HG02981 (cell line): ENCODE measurements at regions not wholly inside any gene's neighbourhood (a gene's known extent, or its start where the extent isn't known, plus 50 kb on each side); places are given as distances from the start of the nearest gene placed in this dataset.
"Not testable (repeated sequence)": the region's sequence is repeated elsewhere in the genome, so short reads cannot be mapped to it uniquely, and the experiment has no call there.

Experiments
- ATAC-seq: cut with Tn5 transposase; IDR thresholded peaks from one replicate; pipeline ENCODE4 v1.9.1; 2021; ENCODE audit warnings: mild to moderate bottlenecking, moderate library complexity; ENCODE audit not compliant: unreplicated experiment

DNA sequence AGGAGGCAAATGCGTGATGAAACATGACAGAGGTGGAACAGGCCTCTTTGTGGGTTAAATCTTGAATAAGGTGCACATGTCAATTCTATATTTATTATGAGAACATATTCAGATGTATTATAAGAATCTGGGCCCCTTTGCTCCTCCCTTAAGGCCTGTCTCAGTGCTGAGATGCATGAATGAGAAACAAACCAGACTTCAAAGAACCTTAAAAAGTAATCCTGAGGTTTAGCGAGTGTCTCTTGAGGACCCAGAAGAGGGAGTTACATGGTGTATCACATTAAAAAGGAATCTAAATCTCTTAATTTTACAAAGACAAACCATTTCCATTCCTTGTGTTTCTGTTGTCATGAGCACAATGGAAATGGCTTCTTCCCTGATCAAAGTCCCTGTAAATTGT, 170.9 kb upstream of the TBC1D5 start:
- ATAC-seq: no peak

DNA sequence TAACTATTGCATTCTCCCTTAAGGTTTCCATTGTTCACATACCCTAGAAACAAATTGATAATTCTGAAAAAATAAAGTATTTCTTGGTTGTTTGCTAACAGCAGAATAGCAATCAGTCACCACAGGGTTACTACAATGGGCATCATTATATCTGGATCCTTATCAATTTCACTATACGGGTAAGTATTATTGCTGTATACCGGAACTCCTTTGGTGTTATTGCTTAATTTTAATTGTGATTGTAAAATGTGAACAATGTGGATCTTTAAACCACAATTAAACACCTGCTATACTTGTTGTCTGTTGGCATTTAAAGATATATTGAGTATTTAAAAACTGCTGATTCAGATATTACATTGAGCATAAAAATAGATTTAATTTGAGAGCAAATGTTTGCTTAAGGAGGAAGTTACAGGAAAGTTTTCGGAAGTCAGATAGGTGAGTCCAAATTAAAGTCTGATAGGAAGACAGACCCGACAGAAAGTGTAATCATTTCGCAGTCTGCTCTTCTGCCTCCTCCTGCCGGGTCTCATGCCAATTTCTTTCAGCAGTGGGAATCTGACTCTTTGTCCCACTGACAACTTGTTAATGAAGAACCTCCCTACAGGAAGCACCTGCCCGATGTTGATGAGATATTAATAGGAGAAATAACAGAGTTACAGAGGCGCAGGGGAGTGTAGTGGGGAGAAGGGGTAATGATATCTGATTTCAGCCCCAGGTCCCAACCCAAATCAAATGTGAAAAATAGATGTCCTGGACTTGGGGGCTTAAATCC, 169.7 kb upstream of the TBC1D5 start:
- ATAC-seq: no peak

GRCh38 chr3:17910922-17911321, 168.5 kb upstream of the TBC1D5 start:
- no peak for ATAC-seq

DNA sequence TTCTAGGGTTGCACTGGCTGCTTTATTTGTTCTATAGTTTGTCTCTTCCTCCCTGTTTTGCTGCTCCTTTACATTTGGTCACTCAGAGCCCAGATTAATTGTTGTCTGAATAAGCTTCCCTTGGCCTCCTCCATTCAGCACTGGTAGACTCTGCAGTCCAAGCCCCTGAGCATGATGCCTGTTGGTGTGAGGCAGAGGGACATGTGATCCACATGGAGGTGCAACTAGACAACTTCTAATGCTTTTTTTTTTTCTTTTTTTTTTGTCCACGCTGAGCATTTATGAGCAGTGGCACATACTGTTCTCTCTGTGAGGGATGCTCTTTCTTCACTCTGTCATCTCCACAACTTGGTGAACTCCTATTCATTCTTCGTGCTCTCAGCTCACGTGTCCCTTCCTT, 167.3 kb upstream of the TBC1D5 start:
- ATAC-seq: no peak

DNA sequence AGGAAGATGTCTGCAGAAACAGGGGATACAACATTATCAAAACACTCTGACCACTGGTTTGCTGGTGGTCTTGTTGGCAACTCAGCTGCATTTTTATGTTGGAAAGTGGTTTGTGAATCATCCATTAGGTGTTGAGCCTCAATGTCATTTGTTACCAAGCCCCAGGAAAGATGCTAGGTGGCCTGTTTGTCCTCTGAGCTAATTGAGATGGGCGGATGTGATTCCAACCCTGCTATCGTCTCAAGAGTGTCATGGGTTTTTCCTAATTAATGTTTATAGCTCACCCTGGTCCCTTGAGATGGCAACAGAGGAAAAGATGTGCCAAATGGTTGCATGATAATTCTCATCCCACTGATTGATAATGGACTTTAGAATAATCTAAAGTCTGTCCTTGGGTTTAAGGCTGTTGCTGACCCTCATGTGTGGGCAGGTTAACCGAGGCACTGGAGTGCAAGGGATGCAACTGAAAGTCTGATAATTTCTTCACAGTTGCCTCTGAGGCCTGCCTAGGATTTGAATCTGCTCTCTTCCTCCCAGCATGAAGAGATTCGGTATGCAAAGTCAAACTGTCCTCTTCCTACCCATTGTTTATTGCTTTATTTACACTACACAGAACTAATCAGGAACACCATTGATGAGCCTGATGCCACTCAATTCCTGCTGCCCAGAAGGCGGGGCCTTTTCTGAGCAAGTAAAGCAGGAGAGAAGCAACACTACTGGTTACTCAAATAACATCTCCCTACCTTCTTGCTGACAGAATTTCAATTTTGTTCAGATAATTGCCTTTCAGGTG, 166.2 kb upstream of the TBC1D5 start:
- no peak for ATAC-seq

- no peak for ATAC-seq
These were observed 163.6 kb upstream of the TBC1D5 start for GRCh38 chr3:17905996-17906395.

- ATAC-seq: peak; percentile 87
These were observed 159.5 kb upstream of the TBC1D5 start for GRCh38 chr3:17901893-17902292.

GRCh38 chr3:17894434-17895060, 152.1 kb upstream of the TBC1D5 start:
- peak; percentile 69 for ATAC-seq

GRCh38 chr3:17891139-17891856, 148.9 kb upstream of the TBC1D5 start:
- no peak for ATAC-seq

DNA sequence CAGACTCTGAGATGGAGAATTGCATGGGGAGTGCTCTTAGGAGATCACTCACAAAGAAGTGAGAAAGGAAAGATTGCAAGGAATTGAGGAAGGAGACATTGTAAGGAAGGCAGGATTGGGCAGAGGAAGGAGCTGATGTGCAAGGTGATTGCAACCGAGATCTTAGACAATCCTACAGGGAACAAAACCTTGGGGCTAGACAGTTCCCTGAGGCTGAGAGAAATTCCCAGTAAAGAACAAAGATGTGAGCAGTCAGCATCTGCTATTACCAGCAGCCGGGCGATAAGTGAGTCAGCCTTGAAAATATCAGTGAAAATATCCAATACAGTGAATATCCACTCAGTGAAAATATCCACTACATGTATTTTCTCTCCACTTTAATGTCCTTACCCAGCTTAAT, 143.6 kb upstream of the TBC1D5 start:
- no peak for ATAC-seq

- ATAC-seq: no peak
These were observed 140.6 kb upstream of the TBC1D5 start for GRCh38 chr3:17882981-17883380.

- no peak for ATAC-seq
These were observed 134.9 kb upstream of the TBC1D5 start for GRCh38 chr3:17877299-17877698.

DNA sequence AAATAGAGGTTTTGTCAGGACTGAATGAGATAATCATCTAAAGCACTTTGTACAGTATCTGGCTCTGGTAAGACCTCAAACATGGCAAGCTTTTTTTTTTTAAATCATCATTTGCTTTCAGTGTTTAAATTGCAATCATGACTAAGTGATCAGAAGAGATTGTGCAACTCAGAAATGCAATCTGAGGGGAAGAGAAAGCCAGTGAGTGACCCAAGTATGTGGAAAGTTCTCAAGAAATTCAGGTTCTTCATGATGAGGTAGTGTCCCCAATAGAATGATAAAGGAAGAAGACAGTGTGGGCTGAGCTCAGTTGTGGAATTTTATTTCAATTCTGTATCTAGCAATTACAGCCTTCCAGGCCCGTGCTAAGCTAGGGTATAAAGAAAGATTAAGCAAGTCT, 132.2 kb upstream of the TBC1D5 start:
- ATAC-seq: no peak

DNA sequence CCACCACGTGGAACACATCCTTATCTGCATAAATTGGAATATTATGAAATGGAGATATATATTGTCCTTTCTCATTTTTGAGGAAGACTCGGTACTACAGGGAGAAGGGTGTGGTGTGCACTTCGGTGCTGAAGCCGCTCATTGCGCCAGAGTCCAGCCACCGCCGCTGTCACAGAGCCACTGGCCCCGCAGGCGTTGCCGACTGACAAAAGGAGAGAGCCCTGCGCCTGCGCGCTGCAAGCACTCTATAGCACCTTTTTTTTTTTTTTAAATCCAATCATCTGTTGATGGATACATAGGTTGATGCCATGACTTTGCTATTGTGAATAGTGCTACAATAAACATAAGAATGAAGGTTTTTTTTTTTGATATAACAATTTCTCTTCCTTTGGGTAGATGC, 130.0 kb upstream of the TBC1D5 start:
- no peak for ATAC-seq

- no peak for ATAC-seq
These were observed 123.2 kb upstream of the TBC1D5 start for GRCh38 chr3:17865631-17866030.

- no peak for ATAC-seq
These were observed 119.0 kb upstream of the TBC1D5 start for GRCh38 chr3:17861476-17861875.

- ATAC-seq: not testable (repeated sequence)
These were observed 118.5 kb upstream of the TBC1D5 start for GRCh38 chr3:17860840-17861471.

- peak; percentile 83 for ATAC-seq
These were observed 109.8 kb upstream of the TBC1D5 start for GRCh38 chr3:17852217-17852616.

GRCh38 chr3:17850448-17850847, 108.0 kb upstream of the TBC1D5 start:
- ATAC-seq: no peak

- ATAC-seq: no peak
These were observed 105.7 kb upstream of the TBC1D5 start for GRCh38 chr3:17848102-17848501.

- no peak for ATAC-seq
These were observed 104.7 kb upstream of the TBC1D5 start for GRCh38 chr3:17847156-17847555.
